Right forelimb (tissue), 1 donor: ENCODE measurements at regions not wholly inside any gene's neighbourhood (a gene's known extent, or its start where the extent isn't known, plus 50 kb on each side); places are given as distances from the start of the nearest gene placed in this dataset.
"Not testable (repeated sequence)": the region's sequence is repeated elsewhere in the genome, so short reads cannot be mapped to it uniquely, and the experiment has no call there.

Experiments
- DNase-seq: peaks from one replicate; pipeline ENCODE4 v3.0.0-alpha.2; 2018

GRCh38 chr2:136715146-136715545 is 50.2 kb upstream of the THSD7B start:
- DNase-seq, result no peak

GRCh38 chr2:136714452-136714951 is 50.8 kb upstream of the THSD7B start:
- no peak for DNase-seq

- DNase-seq, result no peak
Measured at GRCh38 chr2:136713739-136714138, 51.6 kb upstream of the THSD7B start.

GRCh38 chr2:136705336-136705735 is 60.0 kb upstream of the THSD7B start:
- DNase-seq, result no peak

GRCh38 chr2:136703214-136703613 is 62.1 kb upstream of the THSD7B start:
- no peak for DNase-seq

- no peak for DNase-seq
Measured at GRCh38 chr2:136696438-136696837, 68.9 kb upstream of the THSD7B start.

GRCh38 chr2:136693966-136694365 is 71.4 kb upstream of the THSD7B start:
- no peak for DNase-seq

- not testable (repeated sequence) for DNase-seq
Measured at GRCh38 chr2:136680079-136680478, 85.3 kb upstream of the THSD7B start.

GRCh38 chr2:136665736-136666135 is 99.6 kb upstream of the THSD7B start:
- no peak for DNase-seq

GRCh38 chr2:136664713-136665405 is 100.5 kb upstream of the THSD7B start:
- DNase-seq, result no peak

- DNase-seq, result no peak
Measured at GRCh38 chr2:136658201-136658600, 107.1 kb upstream of the THSD7B start.

GRCh38 chr2:136653861-136654260 is 111.5 kb upstream of the THSD7B start:
- DNase-seq, result no peak

GRCh38 chr2:136651456-136652010 is 113.8 kb upstream of the THSD7B start:
- no peak for DNase-seq

GRCh38 chr2:136647039-136647438 is 118.3 kb upstream of the THSD7B start:
- DNase-seq, result no peak

GRCh38 chr2:136645236-136645828 is 120.0 kb upstream of the THSD7B start:
- DNase-seq, result no peak

- DNase-seq, result no peak
Measured at GRCh38 chr2:136639651-136640050, 125.7 kb upstream of the THSD7B start.

- DNase-seq, result no peak
Measured at GRCh38 chr2:136638193-136638592, 127.2 kb upstream of the THSD7B start.

- DNase-seq, result no peak
Measured at GRCh38 chr2:136637402-136637801, 127.9 kb upstream of the THSD7B start.

- DNase-seq, result no peak
Measured at GRCh38 chr2:136628490-136628889, 136.9 kb upstream of the THSD7B start.

- DNase-seq, result no peak
Measured at GRCh38 chr2:136613096-136613495, 152.2 kb upstream of the THSD7B start.

- DNase-seq, result no peak
Measured at GRCh38 chr2:136612079-136612478, 153.3 kb upstream of the THSD7B start.

- no peak for DNase-seq
Measured at GRCh38 chr2:136611451-136611850, 153.9 kb upstream of the THSD7B start.

GRCh38 chr2:136582628-136583205 is 182.6 kb upstream of the THSD7B start:
- DNase-seq, result peak; percentile 45

- no peak for DNase-seq
Measured at GRCh38 chr2:136572335-136572734, 193.0 kb upstream of the THSD7B start.
